Ammon's horn (tissue), 1 donor: ENCODE measurements at regions not wholly inside any gene's neighbourhood (a gene's known extent, or its start where the extent isn't known, plus 50 kb on each side); places are given as distances from the start of the nearest gene placed in this dataset.
A peak's percentile ranks its signal among the peaks of the same experiment; 100 is the strongest.

Source experiments
- DNase-seq: peaks from one replicate; pipeline ENCODE4 v3.0.0-alpha.2; 2016; ENCODE audit warnings: low spot score

DNA sequence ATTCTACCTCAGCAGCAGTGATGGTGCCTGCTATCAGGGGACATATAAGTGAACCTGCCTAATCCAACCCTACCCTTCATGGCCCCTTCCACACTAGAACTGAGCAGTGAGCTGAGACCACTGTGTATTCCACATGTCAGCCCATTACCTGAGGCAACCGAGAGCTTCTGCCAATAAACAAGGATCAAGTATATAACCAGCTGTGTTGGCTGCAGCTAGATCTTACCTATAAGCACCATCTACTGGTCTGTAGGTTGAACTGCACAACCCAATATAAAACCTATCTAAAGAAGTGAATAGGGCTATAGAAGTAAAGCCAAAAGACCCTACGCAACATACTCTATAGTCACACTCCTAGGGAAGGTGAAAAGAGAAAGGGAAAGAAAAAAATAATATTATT lies 376.9 kb downstream of the HHIPL2 start:
- DNase-seq, result peak; percentile 25

DNA sequence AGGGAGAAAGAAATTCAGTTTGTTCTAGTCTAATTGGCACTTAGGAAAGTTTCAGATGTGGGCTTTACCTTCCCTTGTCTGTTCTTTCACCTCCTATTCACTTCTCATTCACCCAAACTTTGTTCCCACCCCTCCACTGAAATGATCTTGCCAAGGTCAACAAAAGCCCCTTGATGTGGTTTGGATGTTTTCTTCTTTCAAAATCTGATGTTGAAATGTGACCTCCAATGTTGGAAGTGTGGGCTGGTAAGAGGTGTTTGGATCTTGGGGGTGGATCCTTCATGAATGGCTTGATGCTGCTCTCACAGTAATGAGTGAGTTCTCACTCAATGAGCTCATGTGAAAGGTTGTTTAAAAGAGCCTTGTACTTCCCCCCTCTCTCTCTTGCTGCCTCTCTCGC lies 379.3 kb downstream of the HHIPL2 start:
- DNase-seq, result no peak

DNA sequence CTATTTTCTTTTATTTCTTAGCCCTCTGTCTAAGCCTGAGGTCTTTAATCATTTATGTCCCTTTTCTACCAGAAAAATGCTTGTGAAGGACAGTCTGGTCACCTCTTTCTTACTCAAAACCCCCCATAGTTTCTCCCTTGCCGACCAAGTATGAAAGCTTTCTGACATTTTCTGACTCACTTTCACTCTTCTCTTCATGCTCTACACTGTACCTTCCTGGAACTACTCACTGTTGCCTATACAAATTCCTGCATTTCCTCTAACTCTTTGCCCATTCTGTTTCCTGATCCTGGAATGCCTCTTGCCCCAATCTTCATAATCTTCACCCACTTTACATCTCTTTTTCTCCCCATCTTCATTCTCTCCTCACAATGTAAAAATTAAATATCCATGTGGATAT lies 380.0 kb downstream of the HHIPL2 start:
- no peak for DNase-seq

GRCh38 chr1:222167111-222167510 lies 380.8 kb downstream of the HHIPL2 start:
- DNase-seq, result peak; percentile 16

GRCh38 chr1:222165629-222166028 lies 382.3 kb downstream of the HHIPL2 start:
- DNase-seq, result no peak

DNA sequence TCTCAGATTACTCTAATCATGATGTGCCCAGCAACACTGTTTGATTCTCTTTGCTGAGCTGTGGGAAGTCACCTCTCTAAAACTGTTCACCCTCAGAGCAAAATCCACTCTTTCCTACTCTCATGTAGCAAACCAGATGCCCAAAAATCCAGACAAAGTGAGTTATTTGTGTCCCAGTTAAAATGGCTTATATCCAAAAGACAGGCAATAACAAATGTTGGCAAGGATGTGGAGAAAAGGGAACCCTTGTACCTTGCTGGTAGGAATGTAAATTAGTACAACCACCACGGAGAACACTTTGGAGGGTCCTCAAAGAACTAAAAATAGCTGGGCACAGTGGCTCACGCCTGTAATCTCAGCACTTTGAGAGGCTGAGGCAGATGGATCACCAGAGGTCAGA lies 384.0 kb downstream of the HHIPL2 start:
- DNase-seq, result no peak

- no peak for DNase-seq
Observed at GRCh38 chr1:222161676-222162075, 386.2 kb downstream of the HHIPL2 start.

DNA sequence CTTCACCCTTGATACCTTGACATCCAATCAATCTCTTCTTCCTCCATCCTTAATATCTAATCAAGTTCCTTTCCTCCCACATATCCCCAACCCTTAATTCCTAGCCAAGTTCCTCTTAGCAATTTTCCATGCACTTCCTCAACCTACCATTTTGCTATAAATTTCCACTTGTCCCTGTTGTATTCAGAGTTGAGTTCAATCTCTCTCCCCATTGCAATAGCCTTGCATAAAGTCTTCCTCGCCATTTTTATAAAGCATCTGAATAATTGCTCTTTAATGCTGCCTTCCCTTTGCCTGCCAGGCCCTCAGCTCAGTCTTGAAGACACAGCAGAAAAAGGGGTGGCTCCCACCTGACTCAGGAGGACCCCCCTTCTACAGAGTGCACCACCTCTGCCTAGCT lies 390.3 kb downstream of the HHIPL2 start:
- DNase-seq, result no peak

DNA sequence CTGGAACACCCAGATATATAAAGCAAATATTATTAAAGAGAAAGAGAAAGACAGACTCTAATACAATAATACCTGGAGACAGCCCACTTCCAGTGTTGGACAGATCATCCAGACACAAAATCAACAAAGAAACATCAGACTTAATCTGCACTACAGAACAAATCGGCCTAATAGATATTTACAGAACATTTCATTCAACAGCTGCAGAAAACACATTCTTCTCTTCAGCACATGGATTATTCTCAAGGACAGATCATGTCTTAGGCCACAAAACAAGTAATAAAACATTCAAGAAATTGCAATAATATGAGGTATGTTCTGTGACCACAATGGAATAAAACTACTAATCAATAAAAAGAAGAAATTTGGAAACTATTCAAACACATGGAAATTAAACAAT lies 398.3 kb upstream of the DUSP10 start:
- no peak for DNase-seq

DNA sequence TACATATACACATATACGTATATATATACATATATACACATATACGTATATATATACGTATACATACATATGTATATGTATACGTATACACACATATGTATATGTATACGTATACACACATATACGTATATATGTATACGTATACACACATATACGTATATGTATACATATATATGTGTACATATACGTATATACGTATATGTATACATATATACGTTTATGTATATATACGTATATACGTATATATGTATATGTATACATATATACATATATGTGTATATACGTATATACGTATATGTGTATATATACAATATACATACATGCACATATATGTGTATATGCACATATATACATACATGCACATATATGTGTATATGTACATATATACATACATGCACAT lies 396.2 kb upstream of the DUSP10 start:
- DNase-seq, result no peak

DNA sequence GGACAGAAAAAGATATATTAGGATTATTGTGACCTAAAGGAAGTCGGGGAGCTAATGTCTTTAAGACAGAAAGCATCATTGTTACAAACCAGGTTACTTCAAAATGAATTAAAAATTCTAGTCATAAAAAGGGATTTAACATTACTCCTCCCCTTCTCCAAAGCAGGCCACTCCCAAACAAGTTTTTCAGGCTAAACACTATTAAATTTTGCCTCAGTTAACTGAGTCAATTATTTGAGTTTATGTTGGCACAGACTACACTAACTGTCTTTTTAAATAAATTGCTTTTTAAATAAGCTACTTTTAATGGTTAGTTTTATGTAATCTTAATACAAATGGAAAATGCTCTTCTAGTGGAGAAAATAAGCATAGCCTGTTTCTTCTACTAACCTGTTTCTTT lies 395.0 kb upstream of the DUSP10 start:
- no peak for DNase-seq

- no peak for DNase-seq
Observed at GRCh38 chr1:222129041-222129440, 387.2 kb upstream of the DUSP10 start.

DNA sequence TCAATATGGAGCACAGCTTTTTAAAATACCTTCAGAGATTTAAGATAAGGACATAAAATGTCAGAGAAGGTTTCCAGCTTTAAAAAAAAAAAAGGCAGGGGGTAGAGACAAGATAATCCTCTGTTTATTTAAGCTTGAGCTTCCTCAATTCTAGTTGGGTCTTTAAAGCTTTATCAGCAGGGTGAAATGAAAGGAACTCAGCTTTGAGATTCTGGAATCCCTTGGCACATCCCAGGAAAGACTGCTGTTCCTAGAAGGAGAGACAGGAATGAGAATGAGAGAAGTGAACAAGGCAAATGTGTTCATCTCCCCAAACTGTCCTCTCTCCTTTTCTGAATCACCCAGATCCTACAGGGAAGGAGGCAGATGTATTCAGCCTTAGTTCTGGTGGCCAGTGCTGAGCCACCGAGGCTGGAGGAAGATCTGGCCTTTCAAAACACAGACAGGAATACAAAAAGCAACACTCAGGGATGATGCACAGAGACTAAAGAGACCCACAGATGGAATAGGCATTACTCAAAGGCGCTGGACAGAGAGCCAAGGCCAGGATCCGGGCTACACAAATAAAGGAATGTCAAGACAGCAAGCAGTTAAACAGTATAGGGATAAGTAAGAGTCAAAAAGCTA lies 385.8 kb upstream of the DUSP10 start:
- no peak for DNase-seq

- no peak for DNase-seq
Observed at GRCh38 chr1:222127096-222127495, 385.2 kb upstream of the DUSP10 start.

DNA sequence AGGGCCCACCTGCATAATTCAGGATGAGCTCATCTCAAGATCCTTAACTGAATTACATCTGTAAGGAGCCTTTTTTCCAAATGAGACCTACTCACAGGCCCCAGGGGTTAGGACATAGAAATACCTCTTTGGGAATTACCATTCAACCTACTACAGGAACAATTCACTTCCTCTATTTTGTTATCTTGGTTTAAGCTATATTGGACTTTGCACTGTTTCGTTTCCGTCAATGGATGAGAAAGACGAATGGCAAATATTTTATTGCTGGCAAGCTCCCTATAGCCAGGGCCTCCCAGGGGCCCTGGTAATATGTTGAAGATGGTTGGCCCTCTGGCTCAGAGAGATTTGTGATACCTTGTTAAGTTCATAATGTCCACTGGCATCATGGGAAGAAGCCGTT lies 384.2 kb upstream of the DUSP10 start:
- DNase-seq, result no peak

DNA sequence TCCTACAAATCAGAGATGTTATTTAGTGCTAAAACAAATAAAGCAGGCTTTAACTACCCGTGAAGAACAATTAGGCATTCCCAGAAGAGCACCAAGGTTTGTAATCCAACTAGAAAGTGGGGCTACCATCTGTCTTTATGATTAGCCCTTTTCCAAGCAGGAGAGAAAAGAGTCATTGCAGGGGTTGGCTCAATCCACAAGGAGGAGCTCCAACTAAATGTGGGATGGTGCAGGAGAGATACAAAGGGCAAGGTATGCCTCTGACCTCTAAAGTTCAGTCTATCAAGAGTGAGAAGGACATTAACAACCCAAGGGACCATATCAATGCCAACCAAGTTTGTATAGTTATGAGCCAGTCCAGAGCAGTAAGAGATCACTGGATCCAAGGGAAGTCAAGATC lies 382.7 kb upstream of the DUSP10 start:
- no peak for DNase-seq

- no peak for DNase-seq
Observed at GRCh38 chr1:222123111-222123510, 381.2 kb upstream of the DUSP10 start.

DNA sequence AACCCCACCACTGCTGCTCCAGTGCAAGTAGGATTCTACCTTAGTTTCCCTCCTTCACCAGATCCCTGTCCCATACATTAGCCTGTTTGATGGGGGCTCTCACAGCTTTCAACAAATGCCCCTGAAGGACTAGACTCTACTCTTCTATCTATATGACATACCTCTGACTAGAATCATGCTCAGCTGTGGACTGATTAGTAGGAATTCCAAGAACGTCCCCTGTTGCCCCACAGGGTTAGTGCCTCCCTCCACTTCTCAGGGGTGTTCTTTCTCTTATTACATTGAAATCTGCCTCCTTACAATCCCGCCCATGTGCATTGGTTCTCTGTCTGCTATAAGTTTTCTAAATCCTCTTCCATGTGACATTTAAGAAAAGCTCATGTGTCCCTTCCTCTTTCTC lies 375.9 kb upstream of the DUSP10 start:
- DNase-seq, result no peak

- no peak for DNase-seq
Observed at GRCh38 chr1:222114536-222115156, 372.8 kb upstream of the DUSP10 start.

DNA sequence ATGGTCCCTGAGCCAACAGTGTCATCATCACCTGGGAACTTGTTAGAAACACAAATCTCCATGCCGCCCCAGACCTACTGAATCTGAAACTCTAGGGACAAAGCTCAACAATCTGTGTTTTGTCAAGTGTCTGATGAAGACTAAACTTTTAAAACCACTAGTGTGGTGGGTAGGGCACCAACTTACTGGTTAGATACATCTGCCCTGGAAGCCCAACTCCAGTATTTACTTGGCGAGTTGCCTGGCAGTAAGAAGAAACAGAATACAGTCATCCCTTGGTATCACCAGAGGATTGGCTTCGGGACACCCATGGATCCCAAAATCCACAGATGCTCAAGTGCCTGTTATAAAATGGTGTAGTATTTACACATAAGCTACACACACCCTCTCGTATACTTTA lies 367.9 kb upstream of the DUSP10 start:
- DNase-seq, result no peak

GRCh38 chr1:222107975-222108374 lies 366.1 kb upstream of the DUSP10 start:
- no peak for DNase-seq

- no peak for DNase-seq
Observed at GRCh38 chr1:222107267-222107666, 365.4 kb upstream of the DUSP10 start.

- no peak for DNase-seq
Observed at GRCh38 chr1:222106377-222106776, 364.5 kb upstream of the DUSP10 start.

GRCh38 chr1:222105861-222106260 lies 364.0 kb upstream of the DUSP10 start:
- no peak for DNase-seq
